ENCODE measurements at regions not wholly inside any gene's neighbourhood (a gene's known extent, or its start where the extent isn't known, plus 50 kb on each side); places are given as distances from the start of the nearest gene placed in this dataset.

- no peak overlapping the region for H3K4me3 ChIP-seq (ENCODE audit: low read depth, low read length)
- DNase-seq (ENCODE audit: low read depth) = no peak
- no peak for TF ChIP-seq CTCF (IDR thresholded peaks at IDR 0.05; ENCODE audit: control insufficient read depth, extremely low read depth, insufficient read depth)
Measured at GRCh38 chr22:47423861-47424820, 661.7 kb downstream of the TBC1D22A start.

DNA sequence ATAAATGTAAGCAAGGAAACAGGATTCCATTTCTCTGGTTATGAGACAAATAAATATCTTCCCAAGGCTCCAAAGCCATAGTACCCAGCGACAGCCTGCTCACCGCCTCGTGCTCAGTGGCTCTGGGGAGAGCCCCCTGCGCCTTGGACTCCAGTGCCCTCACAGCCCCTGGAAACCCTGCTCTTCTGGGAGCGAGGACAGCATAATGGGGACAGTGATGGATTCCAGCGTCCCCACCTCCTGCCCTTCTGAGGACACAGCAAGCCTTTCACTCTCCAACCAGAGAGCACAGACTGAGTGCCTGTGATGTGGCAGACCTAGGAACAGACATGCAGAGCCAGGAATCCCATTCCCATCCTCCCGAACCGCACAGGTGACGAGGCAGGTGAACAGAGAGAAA is 660.8 kb downstream of the TBC1D22A start:
- no peak for DNase-seq (ENCODE audit: low read depth)
- no peak for TF ChIP-seq CTCF (IDR thresholded peaks at IDR 0.05; ENCODE audit: control insufficient read depth, extremely low read depth, insufficient read depth)
- no peak overlapping the region for H3K4me3 ChIP-seq (ENCODE audit: low read depth, low read length)

GRCh38 chr22:47422736-47423135 is 660.3 kb downstream of the TBC1D22A start:
- no peak overlapping the region for H3K4me3 ChIP-seq (ENCODE audit: low read depth, low read length)
- no peak for TF ChIP-seq CTCF (IDR thresholded peaks at IDR 0.05; ENCODE audit: control insufficient read depth, extremely low read depth, insufficient read depth)
- no peak for DNase-seq (ENCODE audit: low read depth)

GRCh38 chr22:47421846-47422245 is 659.4 kb downstream of the TBC1D22A start:
- no peak overlapping the region for H3K4me3 ChIP-seq (ENCODE audit: low read depth, low read length)
- DNase-seq (ENCODE audit: low read depth) = no peak
- TF ChIP-seq CTCF (IDR thresholded peaks at IDR 0.05; ENCODE audit: control insufficient read depth, extremely low read depth, insufficient read depth) = no peak

- no peak for TF ChIP-seq CTCF (IDR thresholded peaks at IDR 0.05; ENCODE audit: control insufficient read depth, extremely low read depth, insufficient read depth)
- DNase-seq (ENCODE audit: low read depth) = no peak
- H3K4me3 ChIP-seq (ENCODE audit: low read depth, low read length) = no peak overlapping the region
Measured at GRCh38 chr22:47420211-47420610, 657.8 kb downstream of the TBC1D22A start.

DNA sequence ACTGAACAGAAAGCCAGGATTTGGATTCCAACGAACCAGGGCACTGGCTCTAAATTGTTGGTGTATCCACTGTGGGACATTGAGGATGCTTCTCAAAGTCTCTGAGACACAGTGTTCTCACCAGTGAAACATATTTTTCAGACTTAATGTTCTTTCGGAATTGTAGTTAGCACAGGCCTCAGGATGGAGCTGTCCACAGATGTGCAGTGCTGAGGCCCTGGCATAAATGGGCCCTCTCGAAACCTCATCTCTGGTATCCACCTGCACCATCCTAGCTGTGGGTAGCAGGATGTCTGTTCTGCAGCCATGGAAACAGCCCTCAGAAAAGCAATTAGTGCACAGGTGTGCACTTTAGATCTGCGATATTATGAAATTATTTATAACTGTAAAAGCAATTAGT is 656.8 kb downstream of the TBC1D22A start:
- TF ChIP-seq CTCF (IDR thresholded peaks at IDR 0.05; ENCODE audit: control insufficient read depth, extremely low read depth, insufficient read depth) = no peak
- no peak overlapping the region for H3K4me3 ChIP-seq (ENCODE audit: low read depth, low read length)
- DNase-seq (ENCODE audit: low read depth) = no peak
